ENCODE measurements at regions not wholly inside any gene's neighbourhood (a gene's known extent, or its start where the extent isn't known, plus 50 kb on each side); places are given as distances from the start of the nearest gene placed in this dataset.
"Not testable (repeated sequence)": the region's sequence is repeated elsewhere in the genome, so short reads cannot be mapped to it uniquely, and the experiment has no call there.

- not testable (repeated sequence) for DNase-seq
Observed at GRCh38 chr11:100409267-100409666, 277.8 kb upstream of the ARHGAP42 start.

GRCh38 chr11:100419518-100419917, 267.6 kb upstream of the ARHGAP42 start:
- no peak for DNase-seq

- DNase-seq: no peak
Observed at GRCh38 chr11:100434821-100435641, 252.1 kb upstream of the ARHGAP42 start.

GRCh38 chr11:100438376-100438775, 248.7 kb upstream of the ARHGAP42 start:
- DNase-seq: no peak

- no peak for DNase-seq
Observed at GRCh38 chr11:100441086-100441485, 246.0 kb upstream of the ARHGAP42 start.

- no peak for DNase-seq
Observed at GRCh38 chr11:100442017-100442416, 245.1 kb upstream of the ARHGAP42 start.

- peak; percentile 6 to 16 for DNase-seq
Observed at GRCh38 chr11:100445231-100445735, 241.8 kb upstream of the ARHGAP42 start.

GRCh38 chr11:100451801-100452460, 235.2 kb upstream of the ARHGAP42 start:
- not testable (repeated sequence) for DNase-seq

- DNase-seq: no peak
Observed at GRCh38 chr11:100459811-100460210, 227.3 kb upstream of the ARHGAP42 start.

- no peak for DNase-seq
Observed at GRCh38 chr11:100460426-100460825, 226.7 kb upstream of the ARHGAP42 start.

- no peak for DNase-seq
Observed at GRCh38 chr11:100467821-100468508, 219.1 kb upstream of the ARHGAP42 start.

GRCh38 chr11:100469835-100470234, 217.3 kb upstream of the ARHGAP42 start:
- DNase-seq: no peak

GRCh38 chr11:100472727-100473389, 214.2 kb upstream of the ARHGAP42 start:
- DNase-seq: no peak

GRCh38 chr11:100473390-100473740, 213.7 kb upstream of the ARHGAP42 start:
- no peak for DNase-seq

- no peak for DNase-seq
Observed at GRCh38 chr11:100484948-100485347, 202.1 kb upstream of the ARHGAP42 start.

- no peak for DNase-seq
Observed at GRCh38 chr11:100498780-100499179, 188.3 kb upstream of the ARHGAP42 start.

- DNase-seq: no peak
Observed at GRCh38 chr11:100501450-100501849, 185.6 kb upstream of the ARHGAP42 start.

- DNase-seq: no peak
Observed at GRCh38 chr11:100512475-100512874, 174.6 kb upstream of the ARHGAP42 start.

GRCh38 chr11:100515087-100515486, 172.0 kb upstream of the ARHGAP42 start:
- no peak for DNase-seq

- DNase-seq: no peak
Observed at GRCh38 chr11:100525197-100525596, 161.9 kb upstream of the ARHGAP42 start.

- no peak for DNase-seq
Observed at GRCh38 chr11:100525635-100526034, 161.5 kb upstream of the ARHGAP42 start.

- DNase-seq: no peak
Observed at GRCh38 chr11:100528872-100529416, 158.1 kb upstream of the ARHGAP42 start.

- DNase-seq: not testable (repeated sequence)
Observed at GRCh38 chr11:100531290-100531689, 155.8 kb upstream of the ARHGAP42 start.
